ELR (cell line): ENCODE measurements at regions not wholly inside any gene's neighbourhood (a gene's known extent, or its start where the extent isn't known, plus 50 kb on each side); places are given as distances from the start of the nearest gene placed in this dataset.

Source experiments
- DNase-seq: peaks from one replicate; pipeline ENCODE4 v3.0.0-alpha.2; 2015; ENCODE audit warnings: low read depth

DNA sequence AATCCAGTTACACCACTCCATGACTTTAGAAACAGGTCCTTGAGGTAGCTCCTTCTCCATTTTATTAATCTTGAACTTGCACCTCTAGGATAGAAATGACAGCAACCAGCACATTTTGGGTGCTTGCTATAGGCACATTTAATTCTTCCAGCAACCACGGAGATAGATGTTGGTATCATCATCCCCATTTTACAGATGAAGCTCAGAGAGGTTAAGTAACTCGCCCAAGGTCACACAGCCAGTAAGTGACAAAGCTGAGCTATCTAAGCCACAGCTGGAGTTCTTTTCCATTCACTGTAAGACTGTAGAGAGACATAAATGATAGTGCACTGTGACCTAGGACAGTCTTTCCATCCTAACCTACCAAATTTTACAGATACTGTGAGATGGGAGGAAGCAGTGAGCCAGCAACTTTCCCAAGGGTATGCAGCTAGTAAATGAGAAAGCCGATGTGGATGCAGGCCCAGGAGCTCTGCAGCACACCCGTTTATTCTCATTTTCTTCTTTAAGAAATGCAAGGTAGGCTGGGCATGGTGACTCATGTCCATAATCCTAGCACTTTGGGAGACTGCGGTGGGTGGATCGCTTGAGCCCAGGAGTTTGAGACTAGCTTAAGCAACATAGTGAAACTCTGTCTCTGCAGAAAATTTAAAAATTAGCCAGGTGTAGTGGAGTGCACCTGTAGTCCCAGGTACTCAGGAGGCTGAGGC lies 103.2 kb downstream of the TBX5 start:
- DNase-seq, result no peak

DNA sequence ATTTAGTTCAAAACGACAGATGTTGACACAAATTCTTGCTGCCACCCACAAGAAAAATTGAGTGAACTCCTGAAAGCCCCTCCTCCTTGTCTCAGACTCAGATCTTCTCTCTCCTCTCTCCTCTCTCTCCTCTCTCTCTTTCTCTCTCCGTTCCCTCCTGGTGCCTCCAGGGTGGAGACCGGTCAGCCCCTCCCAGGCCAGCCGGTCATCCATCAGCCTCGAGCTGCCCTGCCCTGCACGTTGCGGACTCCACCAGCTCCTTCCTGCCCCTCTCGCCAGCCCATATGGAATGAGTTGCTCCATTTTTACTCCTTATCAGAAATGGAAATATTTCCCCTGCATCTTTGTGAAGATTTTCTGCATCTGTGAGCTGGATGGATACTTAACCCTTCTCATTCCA lies 103.8 kb downstream of the TBX5 start:
- no peak for DNase-seq

DNA sequence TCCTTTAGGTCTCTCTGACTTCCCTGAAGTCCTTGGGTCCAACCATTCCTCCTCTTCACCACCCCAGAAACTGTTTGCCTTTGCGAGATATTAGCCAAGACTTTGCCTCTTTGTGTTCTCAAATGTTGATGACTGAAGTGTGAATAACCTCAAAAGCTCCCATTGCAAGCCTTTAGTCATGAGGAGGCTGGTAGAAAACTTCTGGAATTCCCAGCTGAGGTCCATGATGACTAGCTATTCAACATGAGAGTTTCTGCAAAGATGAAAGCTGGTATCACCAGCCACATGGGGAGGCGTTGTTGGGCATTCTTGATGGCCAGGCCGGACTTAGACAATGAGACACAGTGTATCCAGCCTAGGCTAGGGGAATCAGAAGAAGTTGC lies 111.7 kb downstream of the TBX5 start:
- peak; percentile 47 for DNase-seq

DNA sequence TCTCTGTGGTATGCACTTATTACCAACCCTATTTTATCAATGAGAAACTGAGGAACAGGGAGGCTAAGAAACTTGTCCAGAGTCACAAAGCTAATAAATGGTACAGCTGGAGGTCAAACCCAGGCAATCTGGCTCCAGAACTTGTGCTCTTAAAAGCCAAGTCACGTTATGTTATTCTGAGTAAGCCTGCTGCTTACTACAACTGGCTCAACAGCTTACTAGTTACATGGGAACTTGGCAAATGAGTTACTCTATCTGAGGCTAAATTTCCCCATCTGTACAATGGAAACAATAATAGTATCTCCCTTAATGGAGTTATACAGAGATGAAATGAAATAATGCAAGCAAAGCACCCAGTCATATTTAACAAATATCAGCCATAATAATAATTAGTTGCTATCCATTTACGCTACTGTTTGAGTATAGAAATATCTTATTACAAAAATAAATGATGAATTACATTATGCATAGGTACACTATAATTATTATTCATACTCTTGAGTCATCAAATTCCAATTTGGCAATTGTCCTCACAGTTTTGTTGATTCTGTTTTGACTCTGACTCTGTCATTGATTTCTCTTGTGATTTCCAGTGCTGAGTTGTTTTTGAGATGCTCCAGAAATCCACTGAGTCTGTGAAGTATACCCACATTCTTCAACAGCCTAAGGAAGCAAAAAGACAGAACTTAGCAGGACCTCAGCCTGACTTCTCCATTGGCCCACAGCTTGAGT lies 112.2 kb downstream of the TBX5 start:
- no peak for DNase-seq

DNA sequence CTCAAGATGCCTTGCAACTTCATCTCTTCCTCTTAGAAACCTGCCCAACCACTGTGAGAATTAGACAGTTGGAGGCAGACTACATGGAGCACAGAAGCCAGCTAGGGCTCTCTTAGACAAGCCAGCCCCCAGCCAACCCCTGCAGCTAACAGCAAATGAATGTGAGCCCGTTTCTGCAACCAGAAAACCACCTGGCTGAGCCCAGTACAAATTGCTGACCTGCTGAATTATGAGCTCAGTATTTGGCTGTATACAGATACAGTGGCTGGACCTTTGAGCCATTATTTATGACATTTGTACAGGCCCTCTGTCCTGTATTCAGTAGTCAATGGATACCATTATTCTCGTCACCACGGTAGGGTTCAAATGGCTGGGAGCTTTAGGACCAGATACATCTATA lies 112.9 kb downstream of the TBX5 start:
- no peak for DNase-seq

DNA sequence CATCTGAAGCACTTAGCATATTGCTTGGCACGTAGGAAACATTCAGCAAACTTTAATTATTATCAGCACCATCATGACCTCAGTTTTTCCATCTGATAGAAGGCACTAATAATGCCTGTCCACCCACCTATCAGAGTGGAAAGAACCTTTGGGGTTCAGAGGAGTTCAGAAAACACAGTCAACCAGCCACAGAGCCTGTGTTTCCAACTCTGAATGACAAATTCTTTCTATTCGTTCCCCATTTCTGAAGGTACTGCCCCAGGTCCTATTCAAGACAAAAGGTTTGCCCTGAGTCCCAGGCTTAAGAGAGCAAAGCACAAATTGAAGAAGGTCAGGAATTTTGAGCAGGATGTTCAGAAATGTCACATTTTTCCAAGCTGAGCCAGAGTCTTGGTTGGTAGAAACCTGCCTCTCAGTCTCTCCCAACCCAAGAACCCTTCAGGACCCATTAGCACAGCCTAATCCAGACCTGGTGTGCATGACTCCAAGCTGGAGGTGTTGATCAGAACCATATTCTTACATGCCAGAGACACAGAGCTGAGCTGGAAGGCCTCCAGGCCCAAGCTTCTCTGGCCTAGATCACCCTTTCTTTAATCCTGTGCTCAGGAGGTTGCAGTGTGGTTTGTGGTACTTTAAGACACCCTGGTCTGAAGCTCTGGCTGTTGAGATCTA lies 114.4 kb downstream of the TBX5 start:
- DNase-seq, result no peak

DNA sequence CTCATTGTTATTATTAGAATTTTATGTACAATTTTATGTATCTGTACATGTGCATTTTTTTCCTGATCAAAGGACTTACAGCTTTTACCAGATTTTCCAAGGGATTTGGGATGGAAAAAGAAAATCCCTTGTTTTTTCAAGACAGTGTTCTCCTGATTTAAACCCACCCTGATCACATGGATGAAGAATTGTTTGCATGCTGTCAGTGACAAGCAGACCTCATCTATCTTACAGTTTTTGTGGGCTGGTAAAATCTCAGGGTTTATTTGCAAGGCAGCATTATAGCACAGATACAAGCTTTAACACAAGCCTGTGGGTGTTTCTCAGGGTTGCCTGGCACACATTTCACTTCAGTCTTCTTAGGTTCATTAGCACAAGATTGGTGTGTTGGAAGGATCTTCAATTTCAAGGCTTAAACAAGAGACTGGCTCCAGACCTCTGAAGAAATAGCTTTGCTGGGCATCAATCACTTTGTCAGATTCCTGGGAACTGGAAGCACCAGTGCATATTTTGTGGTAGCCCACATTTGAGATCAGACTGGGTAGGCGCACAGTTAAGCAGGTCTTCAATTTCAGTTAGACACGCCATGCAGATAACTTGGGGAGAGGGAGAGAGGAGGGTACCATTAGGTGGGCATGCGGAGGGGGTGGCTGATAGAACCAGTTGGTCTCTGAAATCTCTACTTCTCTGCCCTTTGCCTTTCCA lies 118.0 kb downstream of the TBX5 start:
- no peak for DNase-seq

DNA sequence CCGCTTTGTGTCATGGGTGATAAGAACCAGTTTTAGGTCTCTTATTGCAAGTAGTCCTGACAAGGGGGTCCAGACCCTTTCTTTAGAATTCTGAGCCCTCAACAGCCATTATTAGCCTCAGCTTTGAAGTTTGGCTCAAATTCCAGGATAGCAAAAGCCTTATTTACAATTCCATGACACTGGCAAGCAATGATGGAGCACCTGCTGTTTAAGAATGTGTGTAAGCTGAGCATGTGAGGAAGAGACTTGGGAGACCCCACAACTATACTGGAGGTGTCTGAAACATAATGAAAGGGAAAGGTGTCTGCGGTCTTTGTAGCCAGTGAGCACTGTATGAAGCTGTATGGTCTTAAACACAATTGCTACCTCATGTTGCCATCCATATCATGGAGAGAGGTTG lies 119.8 kb downstream of the TBX5 start:
- DNase-seq, result no peak

DNA sequence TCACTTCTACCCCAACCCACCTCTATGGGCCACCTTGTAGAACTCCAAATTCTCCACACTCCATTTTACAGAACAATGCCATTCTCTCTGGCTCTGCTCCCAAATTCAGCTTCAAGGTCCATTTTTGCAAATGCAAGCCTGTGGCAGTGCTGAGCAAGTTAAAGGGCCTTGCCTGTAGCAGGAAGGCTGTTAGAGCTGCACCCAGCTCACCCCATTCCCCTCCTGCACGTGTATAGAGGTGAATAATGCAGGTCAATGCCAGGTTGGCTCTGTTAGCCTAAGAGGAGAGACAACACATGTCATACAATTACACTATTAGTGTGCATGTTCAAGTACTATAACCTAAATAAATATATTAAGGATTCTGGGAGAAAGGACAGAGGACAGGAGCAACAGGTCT lies 120.4 kb downstream of the TBX5 start:
- DNase-seq, result no peak

DNA sequence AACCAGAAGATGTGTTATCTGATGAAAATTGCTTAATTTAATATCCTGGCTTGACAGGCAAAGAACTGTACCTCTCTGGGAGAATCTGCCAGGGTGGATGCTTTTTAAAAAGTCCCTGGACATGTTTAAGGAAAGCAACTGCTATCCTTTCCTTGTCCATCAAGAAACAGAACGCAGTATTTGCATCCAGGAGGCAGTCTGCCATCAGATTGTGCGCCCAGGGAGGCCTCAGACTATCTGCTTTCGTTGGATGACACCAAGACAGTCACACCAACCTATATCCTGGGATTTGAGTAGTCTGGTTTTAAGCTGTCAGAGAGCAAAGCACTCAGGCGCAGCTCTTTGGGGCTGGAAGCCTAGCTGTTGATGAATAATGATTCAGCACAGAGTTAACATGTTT lies 121.9 kb downstream of the TBX5 start:
- DNase-seq, result no peak

DNA sequence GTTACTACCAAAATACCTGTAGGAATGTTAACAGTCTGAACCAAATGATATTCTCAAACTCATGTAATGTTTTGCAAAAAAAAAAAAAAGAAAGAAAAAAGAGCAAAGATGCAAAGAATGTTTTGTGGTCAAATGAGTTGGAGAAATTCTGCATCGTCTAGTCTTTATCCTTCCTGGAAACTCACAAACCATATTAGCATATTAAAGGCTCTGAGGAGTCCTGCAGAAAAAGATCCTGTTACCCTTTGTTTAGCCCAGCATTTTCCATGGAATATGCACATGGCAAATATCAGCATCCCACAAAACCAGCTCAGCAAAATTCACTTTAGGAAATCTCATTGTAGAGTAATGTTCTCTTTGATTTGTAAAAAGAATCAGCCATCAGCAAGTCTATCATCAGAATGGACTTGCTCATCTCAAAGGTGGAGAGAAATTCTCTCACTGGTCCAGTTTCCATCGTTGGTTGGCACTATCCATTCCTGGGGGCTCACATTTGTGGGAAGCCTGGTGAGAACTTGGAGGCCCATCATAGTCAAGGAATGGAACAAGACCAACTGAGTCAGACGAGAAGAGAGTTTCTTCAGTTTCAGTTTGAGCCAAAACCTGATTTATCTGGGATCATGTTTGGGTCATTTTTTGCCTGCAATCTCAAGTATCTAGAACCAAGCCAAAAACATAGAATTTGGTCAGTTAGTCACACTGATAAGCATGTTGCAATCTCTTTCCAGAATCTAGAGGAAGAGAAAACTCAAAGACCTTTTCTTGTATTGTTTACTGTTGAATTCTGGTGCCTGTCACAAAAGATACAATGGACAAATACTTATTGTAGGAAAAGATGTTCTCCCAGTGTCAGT lies 129.8 kb downstream of the TBX5 start:
- no peak for DNase-seq

DNA sequence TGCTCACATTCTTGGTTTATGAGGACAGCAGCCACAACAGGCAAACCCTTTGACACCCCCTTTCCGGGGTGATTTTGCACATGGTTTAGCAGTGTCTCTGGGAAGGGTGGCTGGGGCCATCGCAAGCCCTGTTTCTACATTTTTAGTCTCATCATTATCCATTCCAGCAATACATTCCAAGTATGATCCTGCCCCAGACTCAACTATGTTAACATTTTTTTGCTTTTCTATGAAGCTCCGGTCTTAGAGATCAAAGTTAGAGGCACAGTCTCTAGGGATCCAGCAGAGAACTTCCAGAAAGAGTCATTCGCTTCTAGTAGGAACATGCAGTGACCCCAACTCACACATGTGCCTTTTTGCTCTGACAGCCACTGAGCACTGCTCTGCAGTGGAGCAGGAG lies 130.9 kb downstream of the TBX5 start:
- no peak for DNase-seq

DNA sequence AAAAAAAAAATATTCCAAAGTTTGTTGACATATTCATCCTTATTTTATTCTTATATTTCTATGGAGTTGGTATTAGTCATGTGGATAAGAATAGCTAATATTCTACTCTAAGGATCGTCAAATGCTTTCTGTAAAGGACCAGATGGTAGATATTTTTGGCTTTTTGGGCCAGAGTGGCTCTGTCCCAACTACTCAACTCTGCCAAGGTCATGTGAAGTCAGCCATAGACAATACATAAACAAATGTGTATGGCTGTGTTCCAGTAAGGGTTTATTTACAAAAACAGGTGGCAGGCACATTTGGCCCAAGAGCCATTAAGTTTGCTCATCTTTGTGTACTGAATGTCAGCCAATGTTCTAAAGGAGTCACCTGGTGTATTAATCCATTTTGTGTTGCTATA lies 131.8 kb downstream of the TBX5 start:
- DNase-seq, result no peak

DNA sequence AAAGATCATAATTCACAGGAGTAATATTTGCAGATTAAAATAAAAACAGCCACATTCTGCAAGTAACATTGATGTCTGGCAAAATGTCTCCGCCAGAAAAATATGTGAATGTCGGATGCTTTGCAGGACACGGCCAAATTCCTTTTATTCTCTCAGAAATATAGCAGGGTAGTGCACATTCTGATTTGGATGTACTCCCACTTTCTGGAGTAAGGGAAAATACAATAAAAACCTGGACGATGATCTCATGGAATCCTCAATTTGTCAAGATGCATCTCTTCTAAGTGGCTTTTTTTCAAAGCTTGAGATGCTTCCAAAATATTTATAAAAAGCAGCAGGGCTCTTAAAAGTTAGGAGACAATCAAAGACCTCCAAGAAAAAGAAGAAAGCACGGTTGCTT lies 133.3 kb downstream of the TBX5 start:
- no peak for DNase-seq

DNA sequence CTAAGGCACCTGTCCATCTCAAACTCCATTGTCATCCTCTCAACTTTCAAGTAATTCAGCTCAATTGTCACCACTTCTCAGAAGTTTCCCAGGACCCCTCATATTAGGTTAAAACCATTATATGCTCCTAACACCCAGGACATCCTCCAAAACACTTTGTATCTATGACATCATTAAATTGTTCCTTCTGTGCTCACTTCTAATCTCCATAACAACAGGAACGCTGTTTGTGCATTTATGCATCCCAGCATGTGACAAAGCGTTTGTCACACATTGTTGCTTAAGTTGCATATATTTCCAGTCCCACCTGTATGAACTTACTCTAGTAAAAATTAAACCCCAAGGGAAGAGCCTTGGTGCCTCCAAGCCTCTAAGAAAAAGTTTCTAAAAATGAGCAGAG lies 133.9 kb downstream of the TBX5 start:
- DNase-seq, result peak; percentile 5

DNA sequence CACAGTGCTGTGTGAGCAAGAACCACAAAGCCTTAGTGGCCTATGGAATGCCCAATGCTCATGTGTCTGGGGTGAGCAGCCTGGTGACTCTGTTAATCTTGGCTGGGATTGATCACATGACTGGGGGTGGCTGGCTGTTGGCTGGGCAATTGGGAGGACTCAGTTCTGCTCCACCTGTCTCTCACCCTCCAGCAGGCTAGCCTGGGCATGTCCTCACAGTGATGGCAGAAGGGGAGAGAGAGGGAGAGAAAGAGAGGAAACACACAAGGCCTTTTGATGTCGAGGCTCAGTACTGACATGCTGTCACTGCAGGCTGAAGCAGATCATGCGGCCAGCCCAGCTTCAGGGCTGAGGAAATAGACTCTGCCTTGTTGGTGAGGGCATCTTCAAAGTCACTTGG lies 136.8 kb downstream of the TBX5 start:
- DNase-seq, result no peak

DNA sequence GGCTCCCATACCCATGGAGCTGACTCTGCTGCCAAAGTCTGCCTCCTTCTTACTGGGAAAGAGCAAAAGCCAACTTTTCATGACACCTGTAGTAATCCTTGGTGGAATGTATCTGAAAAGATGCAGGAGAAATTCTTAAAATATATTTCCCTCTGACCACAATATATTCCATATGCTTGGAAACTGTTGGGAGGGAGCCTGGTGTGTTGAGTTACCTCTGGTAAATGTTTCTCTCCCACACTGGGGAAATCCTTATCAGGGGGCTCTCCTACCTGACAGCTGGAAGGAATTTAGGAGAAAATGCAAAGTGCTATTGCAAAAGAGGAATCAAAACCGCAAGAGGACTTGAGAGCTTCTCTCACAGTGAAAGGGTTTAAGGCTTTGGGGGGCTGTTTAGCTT lies 139.4 kb downstream of the TBX5 start:
- DNase-seq, result no peak

DNA sequence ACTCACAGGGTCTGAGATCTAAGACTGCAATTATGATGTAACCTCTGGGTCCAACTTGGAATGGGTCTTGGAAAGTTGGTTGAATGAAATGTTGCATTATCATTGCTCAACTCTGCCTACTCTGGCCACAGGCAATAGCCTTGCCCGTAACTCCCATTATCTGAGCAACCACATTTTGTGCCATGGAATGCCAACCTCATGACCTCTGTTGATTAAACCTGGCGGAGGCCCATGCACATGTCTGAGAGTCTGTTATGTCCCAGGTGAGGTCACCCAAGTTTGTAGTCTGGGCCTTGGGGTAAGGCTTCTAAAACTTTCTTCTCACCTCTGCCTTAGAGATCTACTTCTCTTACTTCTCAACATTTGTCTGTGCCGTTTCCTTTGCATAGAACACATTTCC lies 140.9 kb downstream of the TBX5 start:
- DNase-seq, result no peak

DNA sequence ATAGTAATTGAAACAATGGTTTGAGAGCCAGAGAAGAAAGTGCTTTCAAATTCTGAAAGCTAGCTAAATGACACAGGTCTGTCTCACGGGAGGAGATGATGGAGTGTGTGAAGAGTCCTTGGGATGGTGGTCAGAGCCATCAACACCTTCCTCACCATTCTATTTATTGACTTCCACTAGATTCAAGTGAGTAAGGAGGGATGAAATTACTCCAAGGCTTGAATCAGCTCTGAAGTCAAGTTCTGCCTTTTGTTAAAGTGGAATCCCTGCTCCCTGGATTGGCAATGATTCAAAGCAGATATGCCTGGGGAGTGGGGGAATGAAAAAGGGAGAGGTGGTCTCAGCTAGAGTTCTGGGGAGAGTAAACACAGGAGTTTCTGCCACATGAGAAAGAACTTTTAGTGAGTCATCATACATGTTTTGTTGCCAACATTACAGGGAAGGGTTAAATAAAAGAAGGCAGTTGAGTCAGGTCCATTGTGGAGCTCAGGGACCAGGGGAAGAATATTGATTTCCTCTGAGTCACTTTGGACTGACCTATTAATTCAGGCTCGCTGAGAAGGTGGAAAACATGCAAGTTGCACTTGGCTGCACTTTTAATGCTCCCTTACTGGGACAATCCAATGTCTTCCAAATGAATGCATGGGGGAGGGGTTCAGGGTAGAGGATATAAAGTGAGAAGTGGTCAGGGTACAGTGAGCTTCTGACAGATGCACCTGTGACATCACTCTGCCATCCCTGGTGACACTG lies 142.7 kb downstream of the TBX5 start:
- peak; percentile 33 for DNase-seq

DNA sequence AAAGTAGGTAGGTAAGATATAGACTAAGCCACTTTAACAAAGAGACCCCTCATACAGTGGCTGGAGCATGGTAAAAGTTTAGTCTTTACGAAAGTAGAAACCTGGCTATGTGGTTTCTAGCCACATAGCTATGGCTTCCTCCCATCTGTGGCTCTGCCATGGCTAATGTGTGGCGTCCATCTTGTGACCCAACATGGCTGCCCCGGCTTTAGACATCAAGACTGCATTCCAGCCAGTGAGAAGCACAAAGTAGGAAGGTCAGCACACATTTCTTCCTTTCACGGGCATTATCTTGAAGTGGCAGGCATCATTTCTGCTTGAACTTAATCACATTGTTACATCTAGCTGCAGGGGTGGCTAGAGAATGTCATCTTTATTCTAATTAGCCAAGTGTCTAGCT lies 148.3 kb downstream of the TBX5 start:
- DNase-seq, result no peak

DNA sequence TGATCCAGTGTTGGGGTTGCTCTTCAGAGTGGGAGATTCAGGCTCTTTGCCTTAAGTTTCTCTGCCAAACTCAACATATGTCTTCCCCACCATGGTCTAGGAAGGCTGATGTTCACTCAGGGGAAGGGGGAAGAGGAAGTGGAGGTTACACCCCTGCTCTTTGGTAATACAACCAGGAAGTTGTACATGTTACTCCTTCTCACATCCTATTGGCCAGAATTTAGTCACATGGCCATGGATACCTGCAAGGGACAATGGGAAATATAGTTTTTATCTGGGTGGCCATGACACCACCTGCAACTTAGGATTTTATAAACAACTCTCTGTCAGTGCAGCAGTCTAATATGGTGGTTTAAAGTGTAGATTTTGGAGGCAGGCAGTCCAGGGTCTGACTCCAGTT lies 150.9 kb downstream of the TBX5 start:
- DNase-seq, result no peak
